Astrocyte (in vitro differentiated cells and primary cell): ENCODE measurements at regions not wholly inside any gene's neighbourhood (a gene's known extent, or its start where the extent isn't known, plus 50 kb on each side); places are given as distances from the start of the nearest gene placed in this dataset.

Experiments used
- DNase-seq: peaks from one replicate; pipeline ENCODE4 v3.0.0-alpha.2; 2010; ENCODE audit warnings: low read depth
- FAIRE-seq: peaks from 2 replicates; lab custom pipeline; 2011; peaks lifted over from hg19 to GRCh38; lab: Jason Lieb, UNC
- H2AFZ ChIP-seq: 2 replicates; pipeline ENCODE4 v1.6.0; 2012; ENCODE audit warnings: low read depth, low read length, inconsistent platforms
- H3K27ac ChIP-seq: 2 replicates; pipeline ENCODE4 v1.5.1; 2011; ENCODE audit warnings: low read depth, low read length, inconsistent platforms
- H3K27me3 ChIP-seq: 2 replicates; pipeline ENCODE4 v1.6.0; 2011; ENCODE audit warnings: low read length, inconsistent platforms; ENCODE audit not compliant: insufficient read depth
- H3K36me3 ChIP-seq: 2 replicates; pipeline ENCODE4 v1.5.1; 2011; ENCODE audit warnings: low read length, inconsistent platforms; ENCODE audit not compliant: insufficient read depth
- H3K4me1 ChIP-seq: 2 replicates; pipeline ENCODE4 v1.5.1; 2011; ENCODE audit warnings: low read length, inconsistent platforms; ENCODE audit not compliant: insufficient read depth
- H3K4me2 ChIP-seq: 2 replicates; pipeline ENCODE4 v1.6.0; 2012; ENCODE audit warnings: low read length, inconsistent platforms
- H3K4me3 ChIP-seq: 2 replicates; pipeline ENCODE4 v1.5.1; 2011; ENCODE audit warnings: low read depth, mild to moderate bottlenecking, low read length, inconsistent platforms; ENCODE audit not compliant: insufficient read depth
- H3K79me2 ChIP-seq: 2 replicates; pipeline ENCODE4 v1.6.0; 2012; ENCODE audit warnings: mild to moderate bottlenecking, low read length, inconsistent platforms; ENCODE audit not compliant: insufficient read depth
- H3K9ac ChIP-seq: 2 replicates; pipeline ENCODE4 v1.6.0; 2012; ENCODE audit warnings: mild to moderate bottlenecking, low read length, inconsistent platforms
- H3K9me3 ChIP-seq: 2 replicates; pipeline ENCODE4 v1.5.1; 2012; ENCODE audit warnings: low read depth, mild to moderate bottlenecking, low read length, inconsistent platforms; ENCODE audit not compliant: insufficient read depth
- H4K20me1 ChIP-seq: 2 replicates; pipeline ENCODE4 v1.6.0; 2012; ENCODE audit warnings: low read length, inconsistent platforms; ENCODE audit not compliant: insufficient read depth
- H3K27ac Mint-ChIP-seq: one replicate; pipeline ENCODE4 v1.8.0; 2021; ENCODE audit warnings: mild to moderate bottlenecking, mixed read lengths; ENCODE audit not compliant: unreplicated experiment
- H3K27me3 Mint-ChIP-seq: one replicate; pipeline ENCODE4 v1.8.0; 2021; ENCODE audit warnings: low read depth, mixed read lengths; ENCODE audit not compliant: unreplicated experiment
- H3K36me3 Mint-ChIP-seq: one replicate; pipeline ENCODE4 v1.8.0; 2021; ENCODE audit warnings: low read depth, mixed read lengths; ENCODE audit not compliant: unreplicated experiment
- H3K4me1 Mint-ChIP-seq: one replicate; pipeline ENCODE4 v1.8.0; 2021; ENCODE audit warnings: low read depth, mixed read lengths; ENCODE audit not compliant: unreplicated experiment
- H3K4me3 Mint-ChIP-seq: one replicate; pipeline ENCODE4 v1.8.0; 2021; ENCODE audit warnings: mild to moderate bottlenecking, moderate library complexity, mixed read lengths; ENCODE audit not compliant: unreplicated experiment
- H3K9me3 Mint-ChIP-seq: one replicate; pipeline ENCODE4 v1.8.0; 2021; ENCODE audit warnings: mild to moderate bottlenecking, mixed read lengths; ENCODE audit not compliant: unreplicated experiment
- EZH2 ChIP-seq: IDR thresholded peaks from 2 replicates; pipeline ENCODE4 v1.6.1; 2012; ENCODE audit warnings: mild to moderate bottlenecking, low read length, inconsistent platforms; ENCODE audit not compliant: insufficient read depth
- TF ChIP-seq, protein P1 (sequence below): IDR thresholded peaks from 2 replicates; pipeline ENCODE4 v1.5.1; 2011; ENCODE audit warnings: low read depth, mild to moderate bottlenecking, inconsistent platforms, low read length, moderate library complexity; ENCODE audit not compliant: insufficient read depth

DNA sequence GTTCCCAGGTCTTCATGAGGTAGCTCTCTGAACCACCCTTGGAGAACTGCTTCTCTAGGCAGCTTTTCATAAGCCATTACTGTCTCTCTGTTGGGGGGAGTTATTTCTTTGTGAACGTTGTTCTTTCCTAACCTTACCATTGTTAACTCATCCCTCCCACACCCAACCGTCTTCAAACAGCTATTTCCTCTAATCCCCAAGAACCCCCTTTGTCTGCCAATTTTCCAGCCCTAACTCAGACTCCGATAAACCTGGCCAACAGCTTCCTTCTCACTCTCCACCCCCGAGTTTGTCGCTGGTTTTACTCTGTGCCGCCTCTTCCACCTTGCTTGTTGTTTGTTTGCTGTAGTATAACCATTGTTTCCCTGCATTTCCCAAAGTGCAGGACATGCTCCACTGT lies 131.5 kb downstream of the CCDC34 start:
- no peaks in the 10 kb centered on the region for H3K79me2 ChIP-seq
- FAIRE-seq: no peak
- Mint-ChIP-seq H3K9me3 (no peaks in the 10 kb centered on the region), H3K36me3 (no peaks in the 10 kb centered on the region), H3K27me3 (no peaks in the 10 kb centered on the region), H3K27ac (no peak overlapping the region), H3K4me3 (no peak overlapping the region), H3K4me1 (peaks cover 36% of the 10 kb centered on the region)
- H3K27ac ChIP-seq: no peak overlapping the region
- no peak overlapping the region for H2AFZ ChIP-seq
- peak; percentile 71 for DNase-seq
- H3K27me3 ChIP-seq: no peaks in the 10 kb centered on the region
- no peak for TF ChIP-seq EZH2
- TF ChIP-seq, protein P1, sequence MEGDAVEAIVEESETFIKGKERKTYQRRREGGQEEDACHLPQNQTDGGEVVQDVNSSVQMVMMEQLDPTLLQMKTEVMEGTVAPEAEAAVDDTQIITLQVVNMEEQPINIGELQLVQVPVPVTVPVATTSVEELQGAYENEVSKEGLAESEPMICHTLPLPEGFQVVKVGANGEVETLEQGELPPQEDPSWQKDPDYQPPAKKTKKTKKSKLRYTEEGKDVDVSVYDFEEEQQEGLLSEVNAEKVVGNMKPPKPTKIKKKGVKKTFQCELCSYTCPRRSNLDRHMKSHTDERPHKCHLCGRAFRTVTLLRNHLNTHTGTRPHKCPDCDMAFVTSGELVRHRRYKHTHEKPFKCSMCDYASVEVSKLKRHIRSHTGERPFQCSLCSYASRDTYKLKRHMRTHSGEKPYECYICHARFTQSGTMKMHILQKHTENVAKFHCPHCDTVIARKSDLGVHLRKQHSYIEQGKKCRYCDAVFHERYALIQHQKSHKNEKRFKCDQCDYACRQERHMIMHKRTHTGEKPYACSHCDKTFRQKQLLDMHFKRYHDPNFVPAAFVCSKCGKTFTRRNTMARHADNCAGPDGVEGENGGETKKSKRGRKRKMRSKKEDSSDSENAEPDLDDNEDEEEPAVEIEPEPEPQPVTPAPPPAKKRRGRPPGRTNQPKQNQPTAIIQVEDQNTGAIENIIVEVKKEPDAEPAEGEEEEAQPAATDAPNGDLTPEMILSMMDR: no peak
- no peak overlapping the region for H3K9ac ChIP-seq
- H4K20me1 ChIP-seq: no peaks in the 10 kb centered on the region
- H3K4me1 ChIP-seq: peaks cover 29% of the 10 kb centered on the region
- H3K9me3 ChIP-seq: no peaks in the 10 kb centered on the region
- no peaks in the 10 kb centered on the region for H3K36me3 ChIP-seq
- no peak overlapping the region for H3K4me2 ChIP-seq
- H3K4me3 ChIP-seq: no peak overlapping the region

DNA sequence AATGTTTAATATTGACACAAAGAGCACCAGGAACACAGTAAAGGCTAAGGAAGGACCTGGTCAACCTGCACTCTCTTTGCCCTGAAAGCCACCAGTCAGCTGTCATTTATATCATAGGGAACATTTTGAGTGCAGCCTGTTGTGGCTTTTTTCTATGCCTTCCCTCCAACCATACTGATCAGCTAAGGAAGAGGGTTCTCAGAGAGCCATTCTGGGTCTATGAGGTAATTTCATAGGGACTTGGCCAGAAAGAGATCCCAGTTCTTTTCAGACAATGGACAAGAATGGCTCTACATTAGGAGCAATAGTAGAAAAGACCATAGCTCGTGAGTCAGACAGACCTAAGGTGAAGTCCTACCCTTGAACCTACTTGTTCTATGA lies 132.8 kb downstream of the CCDC34 start:
- Histone ChIP-seq H3K27ac (peak overlapping the region; percentile 55), H2AFZ (no peak overlapping the region), H3K4me2 (no peak overlapping the region), H3K4me3 (no peak overlapping the region), H3K79me2 (no peaks in the 10 kb centered on the region), H3K36me3 (no peaks in the 10 kb centered on the region), H3K9ac (peak overlapping the region; percentile 36), H4K20me1 (no peaks in the 10 kb centered on the region), H3K4me1 (peaks cover 27% of the 10 kb centered on the region), H3K9me3 (no peaks in the 10 kb centered on the region), H3K27me3 (no peaks in the 10 kb centered on the region)
- no peak overlapping the region for H3K27ac Mint-ChIP-seq
- no peak for FAIRE-seq
- H3K36me3 Mint-ChIP-seq: no peaks in the 10 kb centered on the region
- H3K27me3 Mint-ChIP-seq: no peaks in the 10 kb centered on the region
- H3K4me3 Mint-ChIP-seq: no peak overlapping the region
- TF ChIP-seq EZH2: no peak
- TF ChIP-seq, protein P1: no peak
- peaks cover 33% of the 10 kb centered on the region for H3K4me1 Mint-ChIP-seq
- DNase-seq: no peak
- no peaks in the 10 kb centered on the region for H3K9me3 Mint-ChIP-seq

DNA sequence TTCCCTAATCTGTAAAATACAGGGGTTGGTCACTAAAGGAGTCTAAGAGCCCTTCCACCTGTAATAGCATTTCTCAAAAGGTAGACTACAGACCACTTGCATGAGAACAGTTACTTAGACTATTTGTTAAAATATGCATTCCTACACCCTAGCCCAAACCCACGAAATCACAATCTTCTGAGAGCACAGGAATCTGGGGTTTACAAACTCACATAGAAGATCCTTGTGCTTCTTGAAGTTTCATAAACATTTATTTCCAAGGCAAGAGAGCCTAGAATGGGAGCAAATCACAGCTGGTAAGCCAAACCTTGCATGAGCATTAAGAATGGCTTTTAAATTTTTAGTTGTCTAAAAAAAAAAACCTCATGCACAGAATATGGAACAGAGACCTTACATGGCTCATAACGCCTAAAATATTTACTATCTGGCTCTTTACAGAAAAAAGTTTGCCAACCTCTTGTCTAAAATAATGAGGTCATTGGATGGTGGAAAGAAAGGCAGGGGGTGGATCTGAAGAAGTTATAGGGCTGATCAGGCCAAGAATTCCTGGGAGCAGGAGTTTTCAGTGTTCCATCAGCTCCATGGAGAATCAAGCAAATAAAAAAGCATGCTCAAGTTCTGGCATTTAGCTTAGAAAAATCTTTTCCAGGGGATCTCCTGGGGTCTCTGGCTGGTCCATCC lies 133.4 kb downstream of the CCDC34 start:
- no peak overlapping the region for H3K4me2 ChIP-seq
- Mint-ChIP-seq H3K4me1 (peaks cover 28% of the 10 kb centered on the region), H3K27ac (peak overlapping the region; percentile 62), H3K4me3 (no peak overlapping the region), H3K27me3 (no peaks in the 10 kb centered on the region), H3K9me3 (no peaks in the 10 kb centered on the region), H3K36me3 (no peaks in the 10 kb centered on the region)
- H2AFZ ChIP-seq: no peak overlapping the region
- no peaks in the 10 kb centered on the region for H4K20me1 ChIP-seq
- no peak overlapping the region for H3K4me3 ChIP-seq
- H3K27me3 ChIP-seq: no peaks in the 10 kb centered on the region
- H3K9me3 ChIP-seq: no peaks in the 10 kb centered on the region
- no peaks in the 10 kb centered on the region for H3K79me2 ChIP-seq
- H3K36me3 ChIP-seq: no peaks in the 10 kb centered on the region
- H3K27ac ChIP-seq: peak overlapping the region; percentile 55
- peaks cover 21% of the 10 kb centered on the region for H3K4me1 ChIP-seq
- peak; percentile 80 for DNase-seq
- peak; percentile 69 for FAIRE-seq
- H3K9ac ChIP-seq: peak overlapping the region; percentile 36
- TF ChIP-seq, protein P1: no peak
- no peak for TF ChIP-seq EZH2
